ENCODE measurements at regions not wholly inside any gene's neighbourhood (a gene's known extent, or its start where the extent isn't known, plus 50 kb on each side); places are given as distances from the start of the nearest gene placed in this dataset.

DNA sequence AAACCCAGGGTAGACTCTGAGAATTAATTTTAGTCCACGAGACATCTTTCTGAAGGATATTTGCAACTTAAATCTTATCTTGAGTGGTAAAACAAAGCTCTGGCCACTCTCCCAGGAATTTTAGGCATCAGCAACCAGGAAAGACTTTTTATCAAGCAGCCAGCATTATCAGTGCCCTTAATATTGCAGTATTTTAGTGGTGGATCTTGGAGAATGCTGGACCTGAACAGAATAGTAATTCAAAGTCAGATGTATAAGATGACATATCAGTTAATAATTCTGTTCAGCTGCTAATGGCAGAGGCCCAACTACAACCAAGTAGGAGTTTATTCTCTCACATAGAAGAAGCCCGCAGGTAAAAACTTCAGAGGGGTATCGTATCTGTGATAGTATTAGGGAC, 59.0 kb upstream of the CRY1 start:
- no peaks in the 10 kb centered on the region for H3K4me1 ChIP-seq (ENCODE audit: insufficient read depth, low read length)
- TF ChIP-seq, protein P1, sequence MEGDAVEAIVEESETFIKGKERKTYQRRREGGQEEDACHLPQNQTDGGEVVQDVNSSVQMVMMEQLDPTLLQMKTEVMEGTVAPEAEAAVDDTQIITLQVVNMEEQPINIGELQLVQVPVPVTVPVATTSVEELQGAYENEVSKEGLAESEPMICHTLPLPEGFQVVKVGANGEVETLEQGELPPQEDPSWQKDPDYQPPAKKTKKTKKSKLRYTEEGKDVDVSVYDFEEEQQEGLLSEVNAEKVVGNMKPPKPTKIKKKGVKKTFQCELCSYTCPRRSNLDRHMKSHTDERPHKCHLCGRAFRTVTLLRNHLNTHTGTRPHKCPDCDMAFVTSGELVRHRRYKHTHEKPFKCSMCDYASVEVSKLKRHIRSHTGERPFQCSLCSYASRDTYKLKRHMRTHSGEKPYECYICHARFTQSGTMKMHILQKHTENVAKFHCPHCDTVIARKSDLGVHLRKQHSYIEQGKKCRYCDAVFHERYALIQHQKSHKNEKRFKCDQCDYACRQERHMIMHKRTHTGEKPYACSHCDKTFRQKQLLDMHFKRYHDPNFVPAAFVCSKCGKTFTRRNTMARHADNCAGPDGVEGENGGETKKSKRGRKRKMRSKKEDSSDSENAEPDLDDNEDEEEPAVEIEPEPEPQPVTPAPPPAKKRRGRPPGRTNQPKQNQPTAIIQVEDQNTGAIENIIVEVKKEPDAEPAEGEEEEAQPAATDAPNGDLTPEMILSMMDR (IDR thresholded peaks at IDR 0.05; ENCODE audit: extremely low read depth, low read depth, low read length), result no peak
- no peaks in the 10 kb centered on the region for H4K20me1 ChIP-seq (ENCODE audit: insufficient read depth, low read length)
- no peaks in the 10 kb centered on the region for H3K9me3 ChIP-seq (ENCODE audit: low read depth, low read length)
- DNase-seq (ENCODE audit: insufficient read length, low spot score, missing footprints), result no peak
- H2AFZ ChIP-seq (ENCODE audit: low read length), result no peak overlapping the region
- H3K4me3 ChIP-seq (ENCODE audit: insufficient read depth, low read length), result no peak overlapping the region
- no peaks in the 10 kb centered on the region for H3K36me3 ChIP-seq (ENCODE audit: insufficient read depth, low read length)
- H3K27ac ChIP-seq (ENCODE audit: low read depth, low read length), result no peak overlapping the region
- H3K4me2 ChIP-seq (ENCODE audit: insufficient read depth, low read length), result no peak overlapping the region
- H3K27me3 ChIP-seq (ENCODE audit: insufficient read depth, low read length), result no peaks in the 10 kb centered on the region
- no peaks in the 10 kb centered on the region for H3K79me2 ChIP-seq (ENCODE audit: insufficient read depth, low read length)

DNA sequence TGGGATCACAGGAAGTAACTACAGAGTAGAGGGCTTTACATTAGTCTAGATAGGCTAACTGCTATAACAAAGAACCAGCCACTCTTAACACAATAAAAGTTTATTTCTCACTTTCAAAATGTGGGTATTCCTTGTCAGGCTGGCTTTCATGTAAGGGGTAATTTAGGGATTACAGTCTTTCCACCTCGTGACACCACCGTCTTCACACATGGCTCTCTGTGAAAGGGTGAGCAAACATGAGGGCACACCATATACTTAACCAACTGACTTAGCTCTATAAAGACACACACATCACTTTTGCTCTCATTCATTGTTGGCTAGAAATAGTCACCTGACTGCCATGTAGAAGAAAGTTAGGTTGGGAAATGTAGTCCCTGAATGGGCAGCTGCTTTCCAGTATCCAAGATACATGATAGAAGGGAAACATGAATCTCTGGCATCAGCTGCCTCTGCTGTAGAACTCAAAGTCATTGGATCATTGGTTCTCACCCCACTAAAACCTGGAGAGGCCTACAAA, 66.1 kb upstream of the CRY1 start:
- DNase-seq (ENCODE audit: insufficient read length, low spot score, missing footprints), result no peak
- Histone ChIP-seq H4K20me1 (ENCODE audit: insufficient read depth, low read length) (no peaks in the 10 kb centered on the region), H3K9me3 (ENCODE audit: low read depth, low read length) (no peaks in the 10 kb centered on the region), H3K27me3 (ENCODE audit: insufficient read depth, low read length) (peaks cover 5% of the 10 kb centered on the region), H3K4me2 (ENCODE audit: insufficient read depth, low read length) (no peak overlapping the region), H3K4me3 (ENCODE audit: insufficient read depth, low read length) (no peak overlapping the region), H3K79me2 (ENCODE audit: insufficient read depth, low read length) (no peaks in the 10 kb centered on the region), H3K36me3 (ENCODE audit: insufficient read depth, low read length) (no peaks in the 10 kb centered on the region), H3K27ac (ENCODE audit: low read depth, low read length) (no peak overlapping the region), H3K4me1 (ENCODE audit: insufficient read depth, low read length) (no peaks in the 10 kb centered on the region), H2AFZ (ENCODE audit: low read length) (no peak overlapping the region)
- TF ChIP-seq, protein P1 (IDR thresholded peaks at IDR 0.05; ENCODE audit: extremely low read depth, low read depth, low read length), result no peak

DNA sequence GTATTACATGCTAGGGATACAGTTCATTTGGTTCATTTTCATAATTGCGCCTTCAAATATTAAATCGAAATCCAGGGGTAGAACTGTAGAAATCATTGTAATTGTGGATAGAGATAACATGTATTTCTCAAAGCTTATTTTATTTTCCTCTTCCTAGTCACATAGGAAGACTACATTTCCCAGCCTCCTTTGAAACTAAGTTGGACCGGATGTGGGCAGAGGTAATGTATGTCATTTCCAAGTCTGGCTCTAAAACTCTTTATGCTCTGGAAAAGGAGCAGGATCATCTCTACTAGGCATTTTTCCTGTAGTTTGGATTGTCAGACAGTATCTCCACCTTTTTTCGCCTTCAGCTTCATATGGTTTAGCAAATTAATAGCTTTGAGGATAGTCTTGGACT, 70.1 kb upstream of the CRY1 start:
- TF ChIP-seq, protein P1 (IDR thresholded peaks at IDR 0.05; ENCODE audit: extremely low read depth, low read depth, low read length), result no peak
- no peak for DNase-seq (ENCODE audit: insufficient read length, low spot score, missing footprints)
- H3K27me3 ChIP-seq (ENCODE audit: insufficient read depth, low read length), result peaks cover 5% of the 10 kb centered on the region

GRCh38 chr12:107164392-107164791, 71.0 kb upstream of the CRY1 start:
- H2AFZ ChIP-seq (ENCODE audit: low read length), result no peak overlapping the region
- no peaks in the 10 kb centered on the region for H3K27me3 ChIP-seq (ENCODE audit: insufficient read depth, low read length)

More for the DNA sequence above, 70.1 kb upstream of the CRY1 start:
- Histone ChIP-seq H3K36me3 (ENCODE audit: insufficient read depth, low read length) (no peaks in the 10 kb centered on the region), H3K4me3 (ENCODE audit: insufficient read depth, low read length) (no peak overlapping the region), H4K20me1 (ENCODE audit: insufficient read depth, low read length) (no peaks in the 10 kb centered on the region), H3K79me2 (ENCODE audit: insufficient read depth, low read length) (no peaks in the 10 kb centered on the region), H3K9me3 (ENCODE audit: low read depth, low read length) (no peaks in the 10 kb centered on the region), H3K27ac (ENCODE audit: low read depth, low read length) (no peak overlapping the region), H3K4me2 (ENCODE audit: insufficient read depth, low read length) (no peak overlapping the region), H2AFZ (ENCODE audit: low read length) (no peak overlapping the region), H3K4me1 (ENCODE audit: insufficient read depth, low read length) (no peaks in the 10 kb centered on the region)

More at GRCh38 chr12:107164392-107164791, 71.0 kb upstream of the CRY1 start:
- Histone ChIP-seq H3K4me2 (ENCODE audit: insufficient read depth, low read length) (no peak overlapping the region), H3K9me3 (ENCODE audit: low read depth, low read length) (no peaks in the 10 kb centered on the region), H4K20me1 (ENCODE audit: insufficient read depth, low read length) (no peaks in the 10 kb centered on the region), H3K4me3 (ENCODE audit: insufficient read depth, low read length) (no peak overlapping the region), H3K79me2 (ENCODE audit: insufficient read depth, low read length) (no peaks in the 10 kb centered on the region), H3K36me3 (ENCODE audit: insufficient read depth, low read length) (no peaks in the 10 kb centered on the region), H3K27ac (ENCODE audit: low read depth, low read length) (no peak overlapping the region), H3K4me1 (ENCODE audit: insufficient read depth, low read length) (no peaks in the 10 kb centered on the region)
- TF ChIP-seq, protein P1 (IDR thresholded peaks at IDR 0.05; ENCODE audit: extremely low read depth, low read depth, low read length), result no peak
- DNase-seq (ENCODE audit: insufficient read length, low spot score, missing footprints), result no peak
